Caco-2 (cell line): ENCODE measurements at regions not wholly inside any gene's neighbourhood (a gene's known extent, or its start where the extent isn't known, plus 50 kb on each side); places are given as distances from the start of the nearest gene placed in this dataset.

ENCODE experiments used
- BruUV-seq: library from RNA; stranded (reverse); fragments of 400-500 nt; replicated peaks from 2 replicates; lab custom pipeline; 2021; lab: Mats Ljungman, UMichigan
- CTCF ChIA-PET: fragments of 300-600 bp; sonication (Branson Sonifier 250); formaldehyde crosslinking; loops from one replicate; lab custom pipeline; 2022; ENCODE audit warnings: antibody characterized with exemption; lab: Charles Lee
- POLR2A ChIA-PET: fragments of 300-600 bp; sonication (Branson Sonifier 250); formaldehyde crosslinking; loops from one replicate; lab custom pipeline; 2022; ENCODE audit warnings: antibody characterized with exemption; lab: Charles Lee
- DNase-seq, 2 experiments: peaks; one replicate each; pipeline versions ENCODE4 v3.0.0 to v3.0.0-alpha.2; 2020 to 2022
- H3K27me3 ChIP-seq: replicated peaks from 2 replicates; pipeline ENCODE4 v1.6.0; 2011; ENCODE audit warnings: low read length; ENCODE audit not compliant: control insufficient read depth, insufficient read depth
- H3K36me3 ChIP-seq: 2 replicates; pipeline ENCODE4 v1.5.1; 2011; ENCODE audit warnings: low read length; ENCODE audit not compliant: control insufficient read depth, insufficient read depth
- H3K4me1 ChIP-seq: fragments of 250-450 bp; sonication (Bioruptor Pico); 2 replicates; pipeline ENCODE4 v1.5.1; 2020; ENCODE audit warnings: mild to moderate bottlenecking
- H3K4me3 ChIP-seq: 2 replicates; pipeline ENCODE4 v1.5.1; 2011; ENCODE audit warnings: low read depth, mild to moderate bottlenecking, control low read depth, low read length
- H3K9me3 ChIP-seq: fragments of 250-450 bp; sonication (Bioruptor Pico); 2 replicates; pipeline ENCODE4 v1.5.1; 2020; ENCODE audit warnings: mild to moderate bottlenecking, moderate library complexity
- H3K27ac Mint-ChIP-seq: one replicate; pipeline ENCODE4 v1.8.0; 2022; ENCODE audit warnings: mixed read lengths; ENCODE audit not compliant: unreplicated experiment
- H3K27me3 Mint-ChIP-seq: one replicate; pipeline ENCODE4 v1.8.0; 2022; ENCODE audit warnings: mixed read lengths; ENCODE audit not compliant: insufficient read depth, unreplicated experiment
- H3K36me3 Mint-ChIP-seq: one replicate; pipeline ENCODE4 v1.8.0; 2022; ENCODE audit warnings: mild to moderate bottlenecking, mixed read lengths; ENCODE audit not compliant: insufficient read depth, unreplicated experiment
- H3K4me1 Mint-ChIP-seq: one replicate; pipeline ENCODE4 v1.8.0; 2022; ENCODE audit warnings: low read depth, mixed read lengths; ENCODE audit not compliant: unreplicated experiment
- H3K4me3 Mint-ChIP-seq: one replicate; pipeline ENCODE4 v1.8.0; 2022; ENCODE audit warnings: mild to moderate bottlenecking, moderate library complexity, mixed read lengths; ENCODE audit not compliant: unreplicated experiment
- H3K9me3 Mint-ChIP-seq: one replicate; pipeline ENCODE4 v1.8.0; 2022; ENCODE audit warnings: mixed read lengths; ENCODE audit not compliant: unreplicated experiment
- CTCF ChIP-seq, 2 experiments: fragments of 200-600 bp in 1 of 2; IDR thresholded peaks; 1 replicate in 1 of 2; 2 replicates in 1 of 2; pipeline versions ENCODE4 v1.5.1 to v1.8.0; 2011 to 2022; ENCODE audit warnings: antibody characterized with exemption in 1 of 2, control low read depth in 1 of 2, inconsistent platforms in 1 of 2, low read depth in 1 of 2, low read length in 1 of 2, mild to moderate bottlenecking in 1 of 2, moderate library complexity in 1 of 2; ENCODE audit not compliant: insufficient read depth in 1 of 2, severe bottlenecking in 1 of 2, unreplicated experiment in 1 of 2
- intact Hi-C: fragments of 100-400 bp; cut with micrococcal nuclease; formaldehyde crosslinking; loops from one replicate; pipeline ENCODE4 v1.10.0; 2022; ENCODE audit not compliant: unreplicated experiment

GRCh38 chrX:95996294-95996693, 688.3 kb upstream of the DIAPH2 start:
- H3K4me3 Mint-ChIP-seq, result no peak overlapping the region
- no peaks in the 10 kb centered on the region for H3K4me1 Mint-ChIP-seq
- H3K36me3 ChIP-seq, result no peaks in the 10 kb centered on the region
- no peaks in the 10 kb centered on the region for H3K4me1 ChIP-seq
- no peaks in the 10 kb centered on the region for H3K36me3 Mint-ChIP-seq
- no peak overlapping the region for H3K4me3 ChIP-seq
- no peak for DNase-seq
- H3K9me3 ChIP-seq, result no peaks in the 10 kb centered on the region
- H3K9me3 Mint-ChIP-seq, result no peaks in the 10 kb centered on the region
- BruUV-seq, result no TSS peak
- no peak for TF ChIP-seq CTCF (IDR thresholded peaks at IDR 0.05; ENCODE audit: insufficient read depth in 1 of 2, low read depth in 1 of 2, low read length in 1 of 2, severe bottlenecking in 1 of 2, unreplicated experiment in 1 of 2)
- no peak overlapping the region for H3K27ac Mint-ChIP-seq
- intact Hi-C loops, result no loop called here
- H3K27me3 ChIP-seq, result no peaks in the 10 kb centered on the region
- ChIA-PET POLR2A (no interaction called here), CTCF (no interaction called here)
- no peaks in the 10 kb centered on the region for H3K27me3 Mint-ChIP-seq

GRCh38 chrX:96002431-96002830, 682.2 kb upstream of the DIAPH2 start:
- Histone ChIP-seq H3K4me3 (no peak overlapping the region), H3K27me3 (no peaks in the 10 kb centered on the region), H3K4me1 (no peaks in the 10 kb centered on the region), H3K36me3 (no peaks in the 10 kb centered on the region), H3K9me3 (no peaks in the 10 kb centered on the region)
- Mint-ChIP-seq H3K4me1 (no peaks in the 10 kb centered on the region), H3K4me3 (no peak overlapping the region), H3K9me3 (no peaks in the 10 kb centered on the region), H3K27ac (no peak overlapping the region), H3K27me3 (no peaks in the 10 kb centered on the region), H3K36me3 (no peaks in the 10 kb centered on the region)
- BruUV-seq, result no TSS peak
- CTCF ChIA-PET, result no interaction called here
- TF ChIP-seq CTCF (IDR thresholded peaks at IDR 0.05; ENCODE audit: insufficient read depth in 1 of 2, low read depth in 1 of 2, low read length in 1 of 2, severe bottlenecking in 1 of 2, unreplicated experiment in 1 of 2), result no peak
- intact Hi-C loops, result no loop called here
- no peak for DNase-seq
- POLR2A ChIA-PET, result no interaction called here

GRCh38 chrX:96004386-96004785, 680.3 kb upstream of the DIAPH2 start:
- no peaks in the 10 kb centered on the region for H3K27me3 Mint-ChIP-seq
- no peak for DNase-seq
- TF ChIP-seq CTCF (IDR thresholded peaks at IDR 0.05; ENCODE audit: insufficient read depth in 1 of 2, low read depth in 1 of 2, low read length in 1 of 2, severe bottlenecking in 1 of 2, unreplicated experiment in 1 of 2), result no peak
- no peak overlapping the region for H3K27ac Mint-ChIP-seq
- H3K9me3 ChIP-seq, result no peaks in the 10 kb centered on the region
- no peaks in the 10 kb centered on the region for H3K36me3 Mint-ChIP-seq
- ChIA-PET POLR2A (no interaction called here), CTCF (no interaction called here)
- intact Hi-C loops, result no loop called here
- H3K4me3 ChIP-seq, result no peak overlapping the region
- H3K4me1 Mint-ChIP-seq, result no peaks in the 10 kb centered on the region
- BruUV-seq, result no TSS peak
- no peak overlapping the region for H3K4me3 Mint-ChIP-seq
- H3K4me1 ChIP-seq, result no peaks in the 10 kb centered on the region
- no peaks in the 10 kb centered on the region for H3K27me3 ChIP-seq
- H3K9me3 Mint-ChIP-seq, result no peaks in the 10 kb centered on the region
- no peaks in the 10 kb centered on the region for H3K36me3 ChIP-seq
